H1 (cell line): ENCODE measurements at regions not wholly inside any gene's neighbourhood (a gene's known extent, or its start where the extent isn't known, plus 50 kb on each side); places are given as distances from the start of the nearest gene placed in this dataset.

ENCODE experiments used
- CTCF ChIA-PET: fragments of 300-600 bp; sonication (Branson Sonifier 250); formaldehyde crosslinking; loops from one replicate; lab custom pipeline; 2021; ENCODE audit not compliant: partially characterized antibody; lab: Charles Lee
- POLR2A ChIA-PET: fragments of 300-600 bp; sonication (Branson Sonifier 250); formaldehyde crosslinking; loops from one replicate; lab custom pipeline; 2021; ENCODE audit warnings: inconsistent platforms; ENCODE audit not compliant: partially characterized antibody; lab: Charles Lee
- DNase-seq, 2 experiments: peaks; one replicate each; pipeline versions ENCODE4 v3.0.0 to v3.0.0-alpha.2; 2010 to 2022; ENCODE audit warnings: low spot score in 2 of 2, low read depth in 1 of 2, mixed read lengths in 1 of 2
- FAIRE-seq: peaks from 2 replicates; lab custom pipeline; 2011; peaks lifted over from hg19 to GRCh38; lab: Jason Lieb, UNC
- H2AFZ ChIP-seq: 2 replicates; pipeline ENCODE4 v1.8.1; 2012; ENCODE audit warnings: low read length, inconsistent platforms
- H2AK5ac ChIP-seq: 2 replicates; pipeline ENCODE4 v1.6.1; 2013; ENCODE audit warnings: low read depth, low read length
- H2BK120ac ChIP-seq: replicated peaks from 2 replicates; pipeline ENCODE3; 2013; ENCODE audit warnings: low read depth, low read length, inconsistent platforms
- H2BK12ac ChIP-seq: 2 replicates; pipeline ENCODE4 v1.6.1; 2013; ENCODE audit warnings: low read depth, low read length
- H2BK15ac ChIP-seq: 2 replicates; pipeline ENCODE4 v1.6.1; 2013; ENCODE audit warnings: low read length
- H2BK20ac ChIP-seq: 2 replicates; pipeline ENCODE4 v1.6.1; 2013; ENCODE audit warnings: low read length
- H2BK5ac ChIP-seq: 2 replicates; pipeline ENCODE4 v1.6.1; 2013; ENCODE audit warnings: low read depth, low read length
- H3K14ac ChIP-seq: 2 replicates; pipeline ENCODE4 v1.6.1; 2013; ENCODE audit warnings: inconsistent platforms; ENCODE audit not compliant: insufficient read length
- H3K18ac ChIP-seq: 2 replicates; pipeline ENCODE4 v1.6.1; 2013; ENCODE audit warnings: low read length; ENCODE audit errors: extremely low read depth
- H3K23ac ChIP-seq: 2 replicates; pipeline ENCODE4 v1.6.1; 2013; ENCODE audit warnings: inconsistent platforms; ENCODE audit not compliant: insufficient read length
- H3K23me2 ChIP-seq: 2 replicates; pipeline ENCODE4 v1.6.1; 2013; ENCODE audit warnings: low read depth, low read length
- H3K27ac ChIP-seq: 2 replicates; pipeline ENCODE4 v1.6.1; 2011; ENCODE audit warnings: low read depth, low read length, inconsistent platforms
- H3K27me3 ChIP-seq, 4 experiments: replicated peaks in 1 of 4; 1 replicate in 1 of 4; 2 replicates in 3 of 4; pipeline versions ENCODE4 v1.6.1 to v1.8.1; 2011 to 2013; ENCODE audit warnings: low read length in 3 of 4, mild to moderate bottlenecking in 3 of 4, inconsistent platforms in 2 of 4, mixed read lengths in 2 of 4, moderate library complexity in 1 of 4; ENCODE audit not compliant: control insufficient read depth in 3 of 4, insufficient read depth in 3 of 4; ENCODE audit errors: extremely low read depth in 1 of 4
- H3K36me3 ChIP-seq, 4 experiments: 2 replicates each; pipeline versions ENCODE4 v1.6.1 to v1.8.1; 2011 to 2013; ENCODE audit warnings: mild to moderate bottlenecking in 4 of 4, low read length in 3 of 4, moderate library complexity in 2 of 4, control low read depth in 1 of 4, inconsistent platforms in 1 of 4; ENCODE audit not compliant: insufficient read depth in 4 of 4, control insufficient read depth in 2 of 4
- H3K4ac ChIP-seq: replicated peaks from 2 replicates; pipeline ENCODE3; 2013; ENCODE audit warnings: low read length, low read depth, mixed read lengths, inconsistent platforms; ENCODE audit not compliant: insufficient read length
- H3K4me1 ChIP-seq, 4 experiments: replicated peaks in 1 of 4; 1 replicate in 1 of 4; 2 replicates in 3 of 4; pipeline versions ENCODE4 v1.6.1 to v1.8.1; 2011 to 2013; ENCODE audit warnings: low read length in 3 of 4, inconsistent platforms in 2 of 4, mixed read lengths in 1 of 4; ENCODE audit not compliant: insufficient read depth in 4 of 4, control insufficient read depth in 3 of 4
- H3K4me2 ChIP-seq, 2 experiments: 2 replicates each; pipeline versions ENCODE4 v1.6.1 to v1.8.1; 2011 to 2013; ENCODE audit warnings: low read depth in 2 of 2, low read length in 2 of 2, control low read depth in 1 of 2, inconsistent platforms in 1 of 2, mild to moderate bottlenecking in 1 of 2; ENCODE audit not compliant: insufficient read depth in 1 of 2
- H3K4me3 ChIP-seq, 4 experiments: fragments of 200-600, 300-600 bp in 1 of 4; sonication (generic), shearing (Covaris generic), sonication (Bioruptor Twin) in 1 of 4; 2 replicates each; pipeline versions ENCODE4 v1.5.1 to v1.8.1; 2011 to 2016; ENCODE audit warnings: low read length in 4 of 4, low read depth in 3 of 4, control low read depth in 2 of 4, inconsistent platforms in 2 of 4, mild to moderate bottlenecking in 2 of 4, mixed read lengths in 1 of 4, moderate library complexity in 1 of 4; ENCODE audit not compliant: insufficient read depth in 2 of 4; ENCODE audit errors: extremely low read depth in 1 of 4
- H3K56ac ChIP-seq: replicated peaks from 2 replicates; pipeline ENCODE3; 2013; ENCODE audit warnings: low read depth, mild to moderate bottlenecking, mixed read lengths, low read length, inconsistent platforms; ENCODE audit not compliant: insufficient read length
- H3K79me1 ChIP-seq: 2 replicates; pipeline ENCODE4 v1.6.1; 2013; ENCODE audit warnings: low read depth, low read length, control low read depth
- H3K79me2 ChIP-seq, 2 experiments: 2 replicates each; pipeline versions ENCODE4 v1.6.1 to v1.8.1; 2012 to 2013; ENCODE audit warnings: low read length in 2 of 2, mild to moderate bottlenecking in 2 of 2, inconsistent platforms in 1 of 2; ENCODE audit not compliant: insufficient read depth in 2 of 2, control insufficient read depth in 1 of 2
- H3K9ac ChIP-seq, 4 experiments: replicated peaks in 1 of 4; 1 replicate in 1 of 4; 2 replicates in 3 of 4; pipeline versions ENCODE4 v1.6.1 to v1.8.1; 2011 to 2013; ENCODE audit warnings: low read depth in 3 of 4, low read length in 3 of 4, control low read depth in 2 of 4, mild to moderate bottlenecking in 2 of 4, moderate library complexity in 2 of 4, inconsistent platforms in 1 of 4; ENCODE audit errors: extremely low read depth in 1 of 4
- H3K9me3 ChIP-seq, 2 experiments: 2 replicates each; pipeline versions ENCODE4 v1.6.1 to v1.8.1; 2012 to 2013; ENCODE audit warnings: mild to moderate bottlenecking in 2 of 2, moderate library complexity in 2 of 2, control low read depth in 1 of 2, inconsistent platforms in 1 of 2, low read depth in 1 of 2, low read length in 1 of 2, mixed read lengths in 1 of 2; ENCODE audit not compliant: insufficient read depth in 2 of 2
- H4K20me1 ChIP-seq, 2 experiments: replicated peaks in 1 of 2; 2 replicates each; pipeline versions ENCODE3 to v1.8.1; 2011 to 2013; ENCODE audit warnings: inconsistent platforms in 2 of 2, low read length in 2 of 2, mild to moderate bottlenecking in 1 of 2; ENCODE audit not compliant: insufficient read depth in 2 of 2, control insufficient read depth in 1 of 2
- H4K5ac ChIP-seq: 2 replicates; pipeline ENCODE4 v1.6.1; 2013; ENCODE audit warnings: low read length, low read depth, mixed read lengths, inconsistent platforms; ENCODE audit not compliant: insufficient read length
- H4K8ac ChIP-seq: 2 replicates; pipeline ENCODE4 v1.8.0; 2013; ENCODE audit warnings: mild to moderate bottlenecking, moderate library complexity, low read length, inconsistent platforms; ENCODE audit not compliant: insufficient read depth; ENCODE audit errors: extremely low read depth
- H4K91ac ChIP-seq: replicated peaks from 2 replicates; pipeline ENCODE3; 2013; ENCODE audit warnings: low read length, mixed read lengths, inconsistent platforms; ENCODE audit not compliant: insufficient read length
- CBX8 ChIP-seq: fragments of 300-800, 300-1000 bp; sonication (generic); IDR thresholded peaks from 2 replicates; pipeline ENCODE4 v1.7.1; 2016; ENCODE audit warnings: low read depth, low read length, borderline replicate concordance
- CEBPB ChIP-seq: IDR thresholded peaks from 2 replicates; pipeline ENCODE4 v1.6.1; 2012; ENCODE audit warnings: low read depth, low read length
- CHD1 ChIP-seq: IDR thresholded peaks from 2 replicates; pipeline ENCODE4 v1.6.1; 2012; ENCODE audit warnings: low read depth, low read length, improper control_type of control experiment
- CHD2 ChIP-seq: IDR thresholded peaks from 2 replicates; pipeline ENCODE4 v1.6.1; 2012; ENCODE audit warnings: low read length, improper control_type of control experiment
- CREB1 ChIP-seq: IDR thresholded peaks from 2 replicates; pipeline ENCODE4 v1.6.1; 2012; ENCODE audit warnings: inconsistent platforms
- EP300 ChIP-seq, 2 experiments: IDR thresholded peaks; 1 replicate in 1 of 2; 2 replicates in 1 of 2; pipeline ENCODE4 v1.6.1; 2011 to 2012; ENCODE audit warnings: low read depth in 2 of 2, low read length in 2 of 2, mild to moderate bottlenecking in 2 of 2, borderline replicate concordance in 1 of 2, inconsistent platforms in 1 of 2, moderate library complexity in 1 of 2
- GABPA ChIP-seq: IDR thresholded peaks from 2 replicates; pipeline ENCODE4 v1.6.1; 2011; ENCODE audit warnings: mild to moderate bottlenecking, low read length, moderate library complexity, borderline replicate concordance; ENCODE audit not compliant: insufficient read depth
- HDAC2 ChIP-seq, 2 experiments: fragments of 300-600 bp in 1 of 2; sonication (generic) in 1 of 2; IDR thresholded peaks; 2 replicates each; pipeline ENCODE4 v1.6.1; 2011 to 2012; ENCODE audit warnings: low read depth in 2 of 2, low read length in 2 of 2, mild to moderate bottlenecking in 2 of 2, moderate library complexity in 2 of 2, borderline replicate concordance in 1 of 2, inconsistent platforms in 1 of 2
- SAP30 ChIP-seq: fragments of 300-600 bp; sonication (generic); IDR thresholded peaks from 2 replicates; pipeline ENCODE4 v1.7.1; 2012; ENCODE audit warnings: low read length, moderate library complexity, mild to moderate bottlenecking, inconsistent platforms; ENCODE audit not compliant: insufficient read depth, insufficient replicate concordance
- SIRT6 ChIP-seq: IDR thresholded peaks from one replicate; pipeline ENCODE4 v1.7.1; 2012; ENCODE audit warnings: low read length, inconsistent platforms
- SP1 ChIP-seq: IDR thresholded peaks from 2 replicates; pipeline ENCODE4 v1.6.1; 2011; ENCODE audit warnings: low read depth, low read length
- TEAD4 ChIP-seq: IDR thresholded peaks from 2 replicates; pipeline ENCODE4 v1.6.1; 2012; ENCODE audit warnings: low read depth, low read length, inconsistent platforms, mixed read lengths
- YY1 ChIP-seq: IDR thresholded peaks from 2 replicates; pipeline ENCODE4 v1.6.1; 2011; ENCODE audit warnings: low read depth, mild to moderate bottlenecking, low read length
- ZNF274 ChIP-seq: IDR thresholded peaks from 2 replicates; pipeline ENCODE4 v1.7.0; 2012; ENCODE audit warnings: low read length, borderline replicate concordance; ENCODE audit errors: extremely low read depth
- WGBS, 2 experiments: shearing (Covaris generic) in 1 of 2; methylation state at CpG; one replicate each; pipeline versions ENCODE4 v1.1.6 to v1.1.7; 2013 to 2015; ENCODE audit warnings: low lambda C conversion rate in 2 of 2, mixed read lengths in 2 of 2, inconsistent platforms in 1 of 2, low coverage in 1 of 2, missing lambda C conversion rate in 1 of 2; ENCODE audit not compliant: insufficient replicate concordance in 2 of 2, insufficient coverage in 1 of 2, insufficient read length in 1 of 2; ENCODE audit errors: extremely low coverage in 1 of 2, missing lambda C conversion rate in 1 of 2; 5-methylcytosine and 5-hydroxymethylcytosine counted together
- TF ChIP-seq, protein P1 (sequence below): IDR thresholded peaks from 2 replicates; pipeline ENCODE4 v1.6.1; 2012; ENCODE audit warnings: inconsistent platforms

DNA sequence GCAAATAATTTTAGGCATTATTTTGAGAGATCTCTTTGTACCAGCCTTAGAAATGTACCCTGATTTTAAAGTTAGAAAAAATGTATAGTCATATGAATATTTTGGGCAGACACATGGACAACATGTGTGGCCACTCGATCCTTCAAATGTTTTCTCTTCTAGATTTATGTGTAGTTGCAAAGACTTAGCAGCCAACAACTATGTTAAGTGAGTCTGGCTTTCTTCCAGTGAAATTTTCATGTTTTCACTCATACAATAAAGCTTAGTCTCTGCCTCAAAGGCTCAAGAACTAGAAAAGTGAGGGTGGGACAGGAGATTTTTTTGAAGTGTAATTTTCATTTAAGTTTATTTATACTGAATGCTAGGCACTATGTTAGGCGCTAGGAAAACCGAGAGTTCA lies 207.7 kb upstream of the DACH1 start:
- H3K9me3 ChIP-seq = no peaks in the 10 kb centered on the region
- H3K27me3 ChIP-seq = no peaks in the 10 kb centered on the region
- no peak overlapping the region for H3K4me3 ChIP-seq
- no peak overlapping the region for H3K4ac ChIP-seq
- FAIRE-seq = no peak
- H4K20me1 ChIP-seq = no peaks in the 10 kb centered on the region
- no peak overlapping the region for H2BK15ac ChIP-seq
- H3K23ac ChIP-seq = no peak overlapping the region
- DNase-seq = no peak
- no peak overlapping the region for H3K9ac ChIP-seq
- no peak overlapping the region for H2AK5ac ChIP-seq
- no peak overlapping the region for H3K27ac ChIP-seq
- no peak overlapping the region for H3K14ac ChIP-seq
- ChIA-PET POLR2A (no interaction called here), CTCF (interaction anchor here (1.0 to 1.6 kb wide), 2 partner anchors 196 to 197 kb away, joined by 3 to 5 read pairs; no protein-coding TSS in a partner anchor)
- no peak overlapping the region for H3K4me2 ChIP-seq
- no peak overlapping the region for H4K8ac ChIP-seq
- H3K4me1 ChIP-seq = no peaks in the 10 kb centered on the region
- H2BK20ac ChIP-seq = no peak overlapping the region
- H4K5ac ChIP-seq = no peak overlapping the region
- no peak overlapping the region for H2BK120ac ChIP-seq
- no peak overlapping the region for H2AFZ ChIP-seq
- 93% methylated on average over 3 of the region's 3 CpGs; no CpG with 5 or more reads in 1 of the 2 experiments for WGBS, 2 experiments
- H3K56ac ChIP-seq = no peak overlapping the region
- no peaks in the 10 kb centered on the region for H3K79me2 ChIP-seq
- no peaks in the 10 kb centered on the region for H3K36me3 ChIP-seq
- no peak overlapping the region for H3K18ac ChIP-seq
- no peak overlapping the region for H2BK5ac ChIP-seq
- no peaks in the 10 kb centered on the region for H3K23me2 ChIP-seq
- no peak overlapping the region for H4K91ac ChIP-seq
- no peak overlapping the region for H2BK12ac ChIP-seq
- H3K79me1 ChIP-seq = no peaks in the 10 kb centered on the region
- TF ChIP-seq CBX8 (no peak), HDAC2 (IDR thresholded peaks at IDR 0.05; ENCODE audit: borderline replicate concordance in 1 of 2, low read depth in 2 of 2, low read length in 2 of 2) (no peak), SP1 (no peak), SIRT6 (no peak), YY1 (no peak), CEBPB (no peak), CREB1 (no peak), SAP30 (no peak), CHD1 (no peak), CHD2 (no peak), TEAD4 (no peak), EP300 (IDR thresholded peaks at IDR 0.05; ENCODE audit: borderline replicate concordance in 1 of 2, low read depth in 2 of 2, low read length in 2 of 2) (no peak), GABPA (no peak), ZNF274 (no peak)
- TF ChIP-seq, protein P1, sequence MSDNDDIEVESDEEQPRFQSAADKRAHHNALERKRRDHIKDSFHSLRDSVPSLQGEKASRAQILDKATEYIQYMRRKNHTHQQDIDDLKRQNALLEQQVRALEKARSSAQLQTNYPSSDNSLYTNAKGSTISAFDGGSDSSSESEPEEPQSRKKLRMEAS = no peak
